Stimulated activated CD4-positive, alpha-beta T cell treated with anti-CD3 and anti-CD28 coated beads, Interleukin-15, amount 100 ng/mL, for 1 hour (primary cell): ENCODE measurements at regions not wholly inside any gene's neighbourhood (a gene's known extent, or its start where the extent isn't known, plus 50 kb on each side); places are given as distances from the start of the nearest gene placed in this dataset.

Experiments used
- DNase-seq, 2 donors: peaks; one replicate each; pipeline ENCODE4 v3.0.0-alpha.2; 2020; ENCODE audit warnings: low read depth in 1 of 2, low spot score in 1 of 2

DNA sequence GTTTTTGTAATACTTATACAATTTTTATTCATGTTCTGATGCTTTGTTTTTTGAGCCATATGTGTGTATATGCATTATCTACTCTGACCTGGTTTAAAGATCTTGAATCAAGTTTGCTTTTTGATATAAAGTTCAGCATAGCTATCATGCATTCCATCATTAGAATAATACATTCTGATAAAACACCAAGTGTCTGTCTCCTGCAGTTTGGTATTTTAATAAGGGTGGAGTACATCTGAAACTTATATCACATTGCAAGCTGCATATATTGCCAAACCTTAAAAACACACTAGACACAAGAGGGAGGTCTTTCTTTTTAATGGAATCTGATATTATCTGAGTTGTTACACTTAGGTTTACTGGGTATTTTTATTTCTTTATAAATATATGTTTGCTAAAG, 102.8 kb upstream of the ADAMTSL1 start:
- no peak for DNase-seq

DNA sequence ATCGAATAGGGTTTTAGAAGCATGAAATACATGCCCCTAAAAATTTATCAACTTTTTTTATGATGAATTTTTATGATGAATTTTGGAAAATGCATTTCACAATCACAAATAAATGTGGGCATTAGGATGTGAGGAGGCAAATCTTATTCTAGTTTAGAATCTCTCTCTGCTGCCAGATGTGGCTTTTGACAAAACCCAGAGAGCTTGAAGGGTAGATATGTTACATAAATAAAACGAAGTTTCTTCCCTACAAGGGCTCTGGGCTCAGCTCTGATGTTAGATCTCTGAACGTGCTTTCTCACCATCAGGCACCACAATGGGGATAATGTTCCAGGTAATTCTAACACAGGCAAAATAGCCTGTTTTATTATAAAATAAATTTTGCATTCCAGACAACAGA, 102.3 kb upstream of the ADAMTSL1 start:
- no peak for DNase-seq

DNA sequence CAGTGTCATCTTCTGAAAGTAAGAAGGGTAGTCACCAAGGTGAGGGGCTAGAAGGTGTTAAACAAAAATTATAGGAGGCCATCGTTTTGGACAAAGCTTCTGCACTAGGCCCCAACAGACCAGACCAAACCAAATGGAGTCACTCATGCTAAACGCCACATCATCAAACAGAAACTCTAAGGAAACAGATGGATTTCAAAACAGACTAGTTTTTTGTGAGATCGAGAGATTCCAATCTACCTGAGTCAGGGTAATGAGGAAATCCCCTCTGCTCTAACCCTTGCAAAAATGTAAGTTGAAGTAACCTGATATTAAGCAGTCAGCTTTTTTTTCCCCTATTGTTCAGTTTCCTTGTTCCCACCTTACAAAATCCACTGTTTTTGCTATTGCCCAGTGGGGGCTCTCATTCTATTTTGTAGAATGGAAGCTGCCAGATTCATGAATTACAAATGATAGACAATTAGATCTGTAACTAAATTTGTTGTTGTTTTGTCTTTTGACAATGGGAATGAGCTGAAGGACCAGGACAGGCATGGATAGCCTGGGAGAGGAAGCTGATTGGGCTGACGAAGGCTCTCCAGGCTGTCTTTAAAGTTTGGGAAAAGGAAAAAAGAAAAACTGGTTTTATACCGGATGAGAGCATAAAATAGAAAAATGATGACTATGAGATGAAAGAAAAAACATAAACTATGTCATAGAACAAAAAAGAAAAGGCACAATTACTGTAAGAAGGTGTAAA, 94.7 kb upstream of the ADAMTSL1 start:
- DNase-seq, result no peak

DNA sequence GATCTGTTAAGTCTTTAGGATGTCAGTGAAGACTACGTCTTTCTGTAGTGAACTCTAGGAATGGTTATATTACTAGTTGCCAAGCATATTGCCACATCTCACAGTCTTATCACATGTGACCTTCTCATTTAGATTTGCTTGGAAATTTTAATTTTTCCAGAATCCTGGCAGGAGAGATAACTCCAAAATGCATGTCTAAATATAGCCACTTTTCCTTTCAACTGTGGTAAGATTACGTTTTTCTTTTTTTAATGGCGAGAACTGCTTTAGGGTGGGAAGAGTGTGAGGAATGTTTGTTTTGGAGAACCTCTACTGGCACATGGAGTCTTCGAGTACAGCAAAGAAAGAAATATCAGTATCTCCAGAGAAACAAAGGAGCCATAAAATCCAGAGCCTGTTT, 91.7 kb upstream of the ADAMTSL1 start:
- no peak for DNase-seq

DNA sequence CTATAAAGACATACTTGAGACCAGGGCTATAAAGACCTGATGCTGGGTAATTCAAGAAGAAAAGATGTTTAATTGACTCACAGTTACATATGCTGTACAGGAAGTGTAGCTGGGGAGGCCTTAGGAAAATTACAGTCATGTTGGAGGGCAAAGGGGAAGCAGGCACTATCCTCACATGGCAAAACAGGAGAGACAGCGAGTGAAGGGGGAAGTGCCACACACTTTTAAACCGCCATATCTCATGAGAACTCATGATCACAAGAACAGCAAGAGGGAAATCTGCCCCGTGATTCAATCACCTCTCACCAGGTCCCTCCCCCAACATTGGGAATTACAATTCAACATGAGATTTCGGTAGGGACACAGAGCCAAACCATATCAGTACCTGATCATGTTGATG, 89.9 kb upstream of the ADAMTSL1 start:
- DNase-seq, result no peak

DNA sequence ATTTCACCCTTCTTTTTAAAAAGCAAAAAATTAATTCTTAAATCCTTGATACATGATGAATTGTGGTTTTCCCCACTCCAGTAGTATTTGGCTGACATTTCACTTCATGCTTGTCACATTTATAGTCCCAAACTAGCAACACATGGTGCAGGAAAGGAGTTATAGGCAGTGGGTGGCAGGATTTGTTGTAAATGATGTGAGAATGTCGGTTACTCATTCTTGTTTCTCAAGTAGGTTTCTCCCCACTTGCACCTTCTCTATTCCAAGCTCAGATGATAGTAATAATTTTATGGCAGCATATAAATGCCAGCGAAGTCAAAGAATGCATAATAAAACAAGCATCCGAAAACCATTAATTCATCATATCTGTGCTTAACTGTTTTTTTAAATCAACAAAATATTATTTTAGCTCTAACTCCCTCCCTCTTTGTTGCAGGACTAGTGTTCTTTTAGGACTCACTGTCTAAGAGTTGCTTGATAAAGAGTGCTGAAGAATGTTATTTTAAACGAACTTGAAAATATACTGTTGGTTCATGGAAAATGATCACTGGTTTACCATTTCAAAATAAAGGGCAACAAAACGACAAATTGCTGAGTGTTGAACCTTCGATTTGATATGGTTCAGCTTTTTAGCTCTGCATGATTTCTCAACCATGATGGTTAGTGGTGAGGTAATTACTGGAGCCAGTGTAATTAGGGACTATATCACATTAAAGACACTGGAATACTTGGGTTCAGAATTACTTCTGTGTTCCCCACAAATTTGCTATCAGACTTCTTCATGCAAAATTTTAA, 88.1 kb upstream of the ADAMTSL1 start:
- no peak for DNase-seq

DNA sequence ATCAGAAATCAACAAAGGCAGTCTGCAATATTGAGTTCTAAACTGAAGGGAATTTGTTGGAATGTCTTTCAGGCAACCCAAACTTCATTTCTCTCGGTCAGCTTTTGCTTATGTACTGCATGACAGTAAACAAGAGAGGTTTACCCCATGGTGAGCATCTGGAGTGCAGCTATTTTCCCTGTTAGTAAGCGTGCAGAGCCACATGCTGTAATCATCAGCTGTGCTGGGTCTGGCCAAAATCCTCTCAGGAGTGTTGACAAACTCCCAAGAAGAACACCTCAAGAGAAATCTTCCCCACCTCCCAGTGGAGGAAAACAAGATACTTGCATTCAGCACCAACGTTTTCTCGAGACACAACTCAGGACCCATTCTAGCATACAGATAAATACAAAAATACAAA, 83.6 kb upstream of the ADAMTSL1 start:
- no peak for DNase-seq

DNA sequence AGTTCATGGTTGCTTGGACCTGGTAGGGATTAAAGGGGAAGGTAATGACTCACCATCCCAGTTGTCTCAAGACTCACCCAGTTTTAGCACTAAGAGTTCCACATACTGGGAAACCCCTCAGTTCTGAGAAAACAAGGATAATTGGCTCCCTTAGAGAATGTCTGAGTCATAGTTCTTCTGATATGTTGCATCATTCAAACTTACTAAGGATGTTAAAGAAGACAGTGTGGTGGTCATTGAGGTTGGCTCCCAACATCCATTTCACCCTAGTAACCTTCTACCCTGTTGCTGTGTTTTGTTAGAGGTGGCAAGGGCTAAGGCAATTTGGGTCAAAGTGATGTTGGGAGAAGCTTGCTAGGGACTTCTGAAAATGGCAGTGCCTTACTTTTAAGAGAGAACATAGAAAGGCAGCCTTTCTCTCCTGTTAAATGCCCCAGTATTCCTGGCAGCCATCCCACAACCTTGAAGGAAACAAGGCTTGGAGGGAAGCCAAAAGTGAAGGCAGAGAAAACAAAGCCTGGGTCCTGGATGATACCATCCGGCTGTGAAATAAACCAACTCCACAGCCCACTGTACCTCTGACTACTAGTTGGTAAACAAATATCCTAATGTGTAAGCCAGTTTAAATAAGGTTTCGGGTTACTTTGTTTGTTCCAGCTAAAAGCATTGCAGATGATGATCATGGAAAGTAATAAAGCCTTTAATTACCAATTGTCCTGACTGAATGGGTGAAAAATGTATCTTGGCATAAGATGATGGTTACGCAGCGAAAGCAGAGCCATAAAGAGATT, 80.4 kb upstream of the ADAMTSL1 start:
- DNase-seq, result no peak

DNA sequence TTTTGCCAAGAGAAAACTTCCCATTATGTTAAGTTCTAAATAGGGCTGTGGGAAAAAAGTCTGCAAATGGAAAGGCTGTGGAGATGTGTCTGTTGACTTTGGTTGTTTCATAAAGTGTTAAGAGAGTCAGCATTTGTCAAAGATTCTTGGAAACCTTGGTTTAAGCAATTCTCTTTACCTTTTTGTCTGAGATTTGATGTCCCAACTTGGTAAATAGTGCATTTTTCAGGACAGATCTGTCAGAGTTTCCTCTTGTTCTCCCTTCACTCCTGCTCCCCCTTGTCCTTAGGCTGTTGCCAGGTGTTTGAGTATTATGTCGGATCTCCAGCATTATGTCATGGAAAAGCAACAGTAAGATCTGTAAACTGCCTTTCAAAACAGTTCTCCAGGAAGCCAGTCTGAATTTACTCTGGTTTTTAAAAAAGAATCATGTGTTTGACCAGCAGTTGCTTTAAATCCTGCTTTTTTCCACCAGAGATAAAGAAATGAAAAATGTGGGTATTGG, 79.1 kb upstream of the ADAMTSL1 start:
- no peak for DNase-seq

DNA sequence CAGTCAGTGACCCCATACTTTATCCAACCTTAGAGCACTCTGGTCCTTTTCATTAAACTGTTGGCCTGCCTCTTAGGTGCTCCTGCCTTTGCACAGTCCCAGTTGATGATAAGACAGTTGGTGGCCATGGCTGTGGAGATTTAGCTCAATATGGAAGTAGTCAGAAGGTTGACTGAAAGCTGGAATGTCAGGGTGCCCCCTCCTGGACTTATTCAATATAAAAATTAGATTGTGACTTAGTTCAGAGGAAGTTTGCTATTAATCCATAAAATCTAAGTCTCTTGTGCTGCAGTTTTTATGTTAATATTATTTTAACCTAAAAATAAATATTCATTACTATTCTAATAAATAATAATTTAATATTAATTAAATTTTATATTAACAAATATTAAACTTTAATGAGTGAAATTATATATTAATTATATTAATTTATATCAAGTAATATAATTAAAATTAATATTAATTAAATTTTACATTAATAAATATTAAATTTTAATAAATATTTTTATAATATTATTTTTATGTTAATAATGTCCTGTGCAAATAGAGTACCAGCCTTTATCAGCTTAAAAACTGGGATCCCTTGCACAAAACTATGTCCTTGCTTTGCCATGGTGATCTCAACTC, 77.7 kb upstream of the ADAMTSL1 start:
- DNase-seq, result no peak

DNA sequence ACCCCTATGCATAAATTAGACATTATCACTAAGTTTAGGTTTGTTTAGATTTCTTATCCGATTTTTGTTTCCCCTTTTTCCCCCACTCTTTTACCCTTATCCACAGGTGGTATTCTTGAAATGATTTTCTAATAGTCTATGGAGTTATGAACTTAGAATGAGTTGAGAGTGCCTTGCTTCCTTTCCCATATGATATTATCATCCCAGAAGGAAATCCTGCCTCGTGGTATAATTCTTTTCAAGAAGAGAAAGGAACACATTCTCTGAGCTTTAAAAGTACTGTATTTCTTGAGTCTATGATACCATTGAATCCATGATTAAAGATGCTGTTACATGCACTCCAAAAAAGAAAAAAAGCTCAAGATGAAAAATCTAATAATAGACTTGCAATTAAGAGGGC, 76.9 kb upstream of the ADAMTSL1 start:
- DNase-seq, result no peak

DNA sequence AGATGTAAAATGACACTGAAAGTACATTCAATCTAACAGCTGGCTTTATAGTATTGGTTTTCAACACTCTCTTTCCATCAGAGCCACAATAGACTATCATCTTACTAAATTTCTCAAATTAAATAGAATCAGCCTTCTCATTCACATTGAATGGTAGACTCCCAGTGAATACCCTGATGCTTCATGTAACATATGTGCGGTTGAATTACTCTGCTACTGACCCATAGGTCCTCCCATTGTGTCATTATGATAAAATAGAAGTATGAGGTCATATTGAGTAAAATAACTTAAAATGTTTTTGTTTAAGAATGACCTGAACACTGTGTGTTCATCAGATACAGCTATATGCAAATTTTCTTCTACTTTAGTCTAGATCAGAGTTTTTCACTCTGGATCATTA, 75.9 kb upstream of the ADAMTSL1 start:
- DNase-seq, result no peak

DNA sequence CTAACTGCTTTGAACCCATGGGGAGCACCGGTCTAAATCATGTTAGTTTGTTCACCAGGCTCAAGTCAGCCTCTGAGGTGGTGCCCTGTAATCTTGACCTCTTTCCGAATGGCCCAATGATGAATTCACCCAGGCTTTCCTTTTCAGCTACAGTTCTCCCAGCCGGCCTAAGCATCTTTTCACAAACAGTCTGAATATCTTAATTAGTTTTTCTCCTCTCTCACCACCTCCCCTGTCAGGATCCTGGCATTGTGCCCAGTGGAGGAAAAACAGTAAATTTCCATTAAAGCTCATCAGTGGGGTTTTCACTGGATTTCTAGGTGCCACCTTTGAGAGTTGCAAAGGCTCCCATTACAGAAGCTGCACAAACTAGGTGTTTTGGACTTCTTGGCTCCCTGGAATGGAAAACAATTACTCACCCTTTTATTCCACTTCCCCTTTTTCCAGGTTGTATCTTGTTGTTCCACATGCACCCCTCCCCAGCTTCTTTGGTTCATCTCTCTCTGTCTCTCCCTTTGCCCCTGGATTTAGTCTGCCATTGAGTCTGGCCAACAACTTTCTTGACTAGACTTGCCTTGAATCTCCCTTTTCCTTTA, 69.4 kb upstream of the ADAMTSL1 start:
- no peak for DNase-seq

DNA sequence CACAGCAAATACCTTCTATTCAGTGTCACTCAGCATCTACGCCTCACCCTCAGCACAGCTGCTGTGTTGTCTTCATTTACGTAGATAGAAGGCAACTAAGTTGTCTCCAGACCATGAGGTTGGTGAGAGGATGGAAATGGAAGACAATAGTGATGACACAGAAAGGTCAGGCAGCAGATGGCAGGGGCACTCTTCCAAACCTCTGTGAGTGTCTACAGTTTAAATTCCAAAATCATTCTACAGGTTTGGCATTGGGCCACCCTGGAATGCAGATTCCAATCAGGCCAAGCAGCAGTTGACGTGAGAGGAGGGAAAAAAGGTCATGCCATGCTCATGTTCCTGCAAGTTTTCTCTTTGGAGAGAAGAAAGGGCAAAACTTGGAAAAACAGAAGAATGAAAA, 68.7 kb upstream of the ADAMTSL1 start:
- no peak for DNase-seq

DNA sequence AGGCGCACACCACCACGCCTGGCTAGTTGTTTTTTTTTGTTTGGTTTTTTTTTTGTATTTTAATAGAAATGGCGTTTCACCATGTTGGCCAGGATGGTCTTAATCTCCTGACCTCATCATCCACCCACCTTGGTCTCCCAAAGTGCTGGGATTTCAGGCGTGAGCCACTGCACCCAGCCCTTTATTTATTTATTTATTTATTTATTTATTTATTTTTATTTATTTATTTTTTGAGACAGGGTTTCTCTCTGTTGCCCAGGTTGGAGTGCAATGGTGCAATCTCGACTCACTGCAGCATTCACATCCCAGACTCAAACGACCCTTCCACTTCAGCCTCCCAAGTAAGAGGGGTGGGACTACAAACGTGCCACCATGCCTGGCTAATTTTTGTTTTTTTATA, 63.0 kb upstream of the ADAMTSL1 start:
- DNase-seq, result no peak

DNA sequence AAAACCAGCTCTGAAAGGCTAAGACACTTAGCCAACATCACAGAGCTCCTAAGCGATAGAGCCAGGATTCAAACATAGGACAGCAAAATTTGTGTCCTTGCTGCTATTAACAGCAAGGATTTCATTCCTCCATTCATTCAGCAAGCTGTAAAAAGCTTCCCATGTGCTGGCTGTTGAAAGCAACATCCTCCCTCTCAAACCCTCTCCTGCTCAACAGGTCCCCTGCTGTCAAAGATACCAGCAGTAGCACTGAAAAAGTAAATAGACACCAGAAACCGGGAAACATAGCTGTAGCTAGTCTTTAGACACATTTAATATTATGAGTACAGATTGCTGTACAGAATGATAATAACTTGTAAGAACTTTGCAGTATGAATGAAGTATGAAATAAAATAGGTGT, 52.6 kb upstream of the ADAMTSL1 start:
- DNase-seq, result no peak

DNA sequence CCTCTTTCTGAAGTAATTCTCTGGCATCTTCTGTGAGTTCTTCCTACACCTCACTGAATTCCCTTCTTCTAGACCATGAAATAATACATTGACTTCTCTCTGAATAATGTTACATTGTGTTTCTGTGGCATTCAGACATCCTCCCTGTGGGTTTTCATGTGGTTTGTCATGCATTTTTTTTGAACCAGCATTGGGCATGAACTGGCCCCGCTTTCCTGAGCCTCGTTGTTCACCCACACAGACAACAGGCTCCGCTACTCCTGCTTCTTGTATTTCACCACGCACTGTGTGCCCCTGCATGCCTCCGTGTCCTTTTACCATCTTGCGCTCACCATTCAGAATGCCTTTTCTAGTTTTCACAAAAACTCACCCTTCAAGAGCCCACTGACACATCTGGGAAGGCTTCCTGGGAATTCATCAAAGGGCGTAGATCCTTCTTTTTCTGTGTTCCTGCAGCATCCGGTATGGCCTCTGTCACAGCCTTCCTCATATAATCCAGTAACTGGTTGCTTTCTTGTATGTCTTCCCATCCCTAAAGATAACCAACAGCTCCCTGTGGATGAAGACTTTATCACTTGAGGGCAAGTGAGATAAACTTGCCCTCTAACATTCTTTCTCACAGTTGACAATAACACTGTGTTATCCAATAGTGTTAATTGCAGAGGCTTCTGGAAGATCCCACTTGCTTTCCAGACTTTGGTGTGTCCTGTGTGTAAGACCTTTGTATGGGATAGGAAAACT, 51.5 kb upstream of the ADAMTSL1 start:
- no peak for DNase-seq

DNA sequence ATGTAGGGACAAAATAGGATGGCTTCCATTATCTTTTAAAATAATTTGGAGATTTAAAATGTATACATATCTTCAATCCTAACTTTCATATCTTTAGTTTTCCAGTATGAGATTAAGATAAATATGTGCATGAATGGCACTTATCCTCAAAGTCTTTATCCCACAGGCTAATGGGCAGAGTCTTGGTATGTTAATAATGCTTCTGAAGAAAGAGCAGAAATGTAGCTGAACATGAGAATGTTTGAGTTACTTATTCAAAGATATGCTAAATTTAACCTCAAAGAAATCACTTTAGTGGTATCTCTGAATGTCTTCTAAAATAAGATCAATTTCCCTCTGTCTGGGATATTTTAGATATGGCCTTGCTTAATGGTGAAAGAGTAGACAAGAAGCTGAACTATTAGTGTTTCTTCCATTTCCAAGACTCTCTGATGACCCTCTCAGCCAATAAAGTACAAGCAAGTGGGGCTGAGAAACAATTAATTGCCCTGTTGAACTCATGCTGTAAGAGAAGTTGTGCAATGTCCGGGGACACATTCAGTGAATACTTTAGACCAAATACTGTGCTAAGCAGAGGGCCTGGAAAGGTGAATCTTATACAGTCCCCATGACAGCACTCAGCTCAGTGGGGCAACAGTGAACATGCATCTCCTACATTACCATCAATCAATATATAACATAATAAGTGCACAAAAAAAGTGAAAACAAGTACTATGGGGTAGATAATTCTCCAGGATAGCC, 50.0 kb upstream of the ADAMTSL1 start:
- no peak for DNase-seq
